Tibial nerve (tissue), 4 donors: ENCODE measurements at regions not wholly inside any gene's neighbourhood (a gene's known extent, or its start where the extent isn't known, plus 50 kb on each side); places are given as distances from the start of the nearest gene placed in this dataset.
"Not testable (repeated sequence)": the region's sequence is repeated elsewhere in the genome, so short reads cannot be mapped to it uniquely, and the experiment has no call there.

ENCODE experiments used
- DNase-seq, 2 donors: peaks; one replicate each; pipeline ENCODE4 v3.0.0-alpha.2; 2019; ENCODE audit warnings: low spot score in 2 of 2
- H3K27ac ChIP-seq, 4 donors: fragments of 200-600 bp; sonication (generic) in 3 of 4; one replicate each; pipeline ENCODE4 v1.5.1; 2017 to 2019; ENCODE audit warnings: mild to moderate bottlenecking in 1 of 4
- H3K27me3 ChIP-seq, 2 donors: fragments of 200-600 bp; sonication (generic) in 1 of 2; one replicate each; pipeline versions ENCODE4 v1.5.1 to v1.6.0; 2017 to 2019
- H3K36me3 ChIP-seq, 3 donors: fragments of 200-600 bp; sonication (generic); one replicate each; pipeline ENCODE4 v1.5.1; 2018 to 2019
- H3K4me1 ChIP-seq, 4 donors: fragments of 200-600 bp; sonication (generic) in 3 of 4; one replicate each; pipeline ENCODE4 v1.5.1; 2017 to 2019
- H3K4me3 ChIP-seq, 4 donors: fragments of 200-600 bp; sonication (generic) in 3 of 4; one replicate each; pipeline ENCODE4 v1.5.1; 2017 to 2019; ENCODE audit warnings: mild to moderate bottlenecking in 1 of 4, moderate library complexity in 1 of 4
- H3K9me3 ChIP-seq, 4 donors: fragments of 200-600 bp; sonication (generic) in 3 of 4; one replicate each; pipeline ENCODE4 v1.5.1; 2017 to 2019
- EP300 ChIP-seq, 2 donors: sonication (generic); formaldehyde crosslinking; IDR thresholded peaks; one replicate each; pipeline ENCODE4 v1.6.1; 2017; ENCODE audit warnings: antibody characterized with exemption in 2 of 2, mild to moderate bottlenecking in 1 of 2
- POLR2A ChIP-seq, 2 donors: fragments of 450-650 bp; IDR thresholded peaks; one replicate each; pipeline ENCODE4 v1.6.1; 2017; ENCODE audit warnings: antibody characterized with exemption in 2 of 2, mild to moderate bottlenecking in 2 of 2, moderate library complexity in 2 of 2
- WGBS, 2 donors: methylation state at CpG; one replicate each; pipeline ENCODE4 v1.1.5; 2018; 5-methylcytosine and 5-hydroxymethylcytosine counted together
- TF ChIP-seq, protein P1 (sequence below), 5 experiments: fragments of 200-600 bp in 3 of 5; fragments of 450-650 bp in 2 of 5; sonication (generic) in 3 of 5; IDR thresholded peaks; one replicate each; pipeline ENCODE4 v1.5.1; 2016 to 2019; ENCODE audit warnings: antibody characterized with exemption in 5 of 5, mild to moderate bottlenecking in 3 of 5, moderate library complexity in 2 of 5

DNA sequence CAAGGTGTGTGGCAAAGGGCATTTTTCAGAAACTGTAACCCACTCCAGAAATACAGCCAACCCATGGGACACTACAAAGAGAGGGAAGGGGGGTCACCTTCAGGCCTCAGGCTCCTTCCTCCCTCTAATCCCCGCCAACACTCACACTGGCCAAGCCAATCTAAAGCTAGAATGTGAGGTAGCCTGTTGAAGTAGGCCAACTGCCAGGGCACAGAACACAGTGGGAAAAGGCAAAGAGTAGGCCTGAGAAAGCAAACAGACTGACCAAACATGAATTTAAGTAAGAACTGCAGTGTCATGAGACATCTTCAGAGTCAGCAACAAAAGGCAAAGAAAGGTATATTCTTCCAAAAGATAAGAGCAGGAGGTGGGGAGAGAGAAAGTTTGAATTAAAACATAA, 289.0 kb downstream of the HNRNPD start:
- DNase-seq, result no peak
- TF ChIP-seq EP300 (IDR thresholded peaks at IDR 0.05), result no peak
- TF ChIP-seq POLR2A (IDR thresholded peaks at IDR 0.05), result no peak
- TF ChIP-seq, protein P1, sequence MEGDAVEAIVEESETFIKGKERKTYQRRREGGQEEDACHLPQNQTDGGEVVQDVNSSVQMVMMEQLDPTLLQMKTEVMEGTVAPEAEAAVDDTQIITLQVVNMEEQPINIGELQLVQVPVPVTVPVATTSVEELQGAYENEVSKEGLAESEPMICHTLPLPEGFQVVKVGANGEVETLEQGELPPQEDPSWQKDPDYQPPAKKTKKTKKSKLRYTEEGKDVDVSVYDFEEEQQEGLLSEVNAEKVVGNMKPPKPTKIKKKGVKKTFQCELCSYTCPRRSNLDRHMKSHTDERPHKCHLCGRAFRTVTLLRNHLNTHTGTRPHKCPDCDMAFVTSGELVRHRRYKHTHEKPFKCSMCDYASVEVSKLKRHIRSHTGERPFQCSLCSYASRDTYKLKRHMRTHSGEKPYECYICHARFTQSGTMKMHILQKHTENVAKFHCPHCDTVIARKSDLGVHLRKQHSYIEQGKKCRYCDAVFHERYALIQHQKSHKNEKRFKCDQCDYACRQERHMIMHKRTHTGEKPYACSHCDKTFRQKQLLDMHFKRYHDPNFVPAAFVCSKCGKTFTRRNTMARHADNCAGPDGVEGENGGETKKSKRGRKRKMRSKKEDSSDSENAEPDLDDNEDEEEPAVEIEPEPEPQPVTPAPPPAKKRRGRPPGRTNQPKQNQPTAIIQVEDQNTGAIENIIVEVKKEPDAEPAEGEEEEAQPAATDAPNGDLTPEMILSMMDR (IDR thresholded peaks at IDR 0.05), result no peak
- 76 to 83% methylated on average over 1 of the region's 1 CpG for WGBS, 2 donors
- H3K4me3 ChIP-seq, result no peak overlapping the region
- H3K9me3 ChIP-seq, result no peaks in the 10 kb centered on the region
- no peak overlapping the region for H3K27ac ChIP-seq
- H3K27me3 ChIP-seq, result no peaks in the 10 kb centered on the region
- H3K36me3 ChIP-seq, result no peaks in the 10 kb centered on the region
- no peaks in the 10 kb centered on the region for H3K4me1 ChIP-seq

DNA sequence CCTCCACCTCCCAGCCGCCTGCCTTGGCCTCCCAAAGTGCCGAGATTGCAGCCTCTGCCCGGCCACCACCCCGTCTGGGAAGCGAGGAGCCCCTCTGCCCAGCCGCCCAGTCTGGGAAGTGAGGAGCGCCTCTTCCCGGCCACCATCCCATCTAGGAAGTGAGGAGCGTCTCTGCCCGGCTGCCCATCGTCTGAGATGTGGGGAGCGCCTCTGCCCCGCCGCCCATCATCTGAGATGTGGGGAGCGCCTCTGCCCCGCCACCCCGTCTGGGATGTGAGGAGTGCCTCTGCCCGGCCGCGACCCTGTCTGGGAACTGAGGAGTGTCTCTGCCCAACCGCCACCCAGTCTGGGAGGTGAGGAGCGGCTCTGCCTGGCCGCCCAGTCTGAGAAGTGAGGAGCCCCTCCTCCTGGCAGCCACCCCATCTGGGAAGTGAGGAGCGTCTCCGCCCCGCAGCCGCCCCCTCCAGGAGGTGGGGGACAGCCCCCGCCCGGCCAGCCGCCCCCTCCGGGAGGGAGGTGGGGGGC, 296.3 kb downstream of the HNRNPD start:
- H3K36me3 ChIP-seq, result not testable (repeated sequence)

DNA sequence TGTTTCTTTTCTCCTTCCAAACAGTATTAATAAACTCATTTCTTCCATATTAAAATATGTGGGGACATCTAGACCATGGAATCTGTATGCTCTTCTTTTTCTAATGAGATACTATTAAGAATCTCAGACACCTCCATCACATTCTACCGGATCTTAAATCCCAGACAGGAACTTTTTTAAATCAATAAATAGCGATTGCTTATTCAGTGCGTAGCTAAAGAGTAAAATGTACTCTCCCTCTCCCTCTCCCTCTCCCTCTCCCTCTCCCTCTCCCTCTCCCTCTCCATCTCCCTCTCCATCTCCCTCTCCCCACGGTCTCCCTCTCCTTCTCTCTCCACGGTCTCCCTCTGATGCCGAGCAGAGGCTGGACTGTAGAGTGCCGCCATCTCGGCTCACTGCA, 297.0 kb downstream of the HNRNPD start:
- no peak for DNase-seq
- Histone ChIP-seq H3K27me3 (no peaks in the 10 kb centered on the region), H3K27ac (no peak overlapping the region), H3K4me3 (no peak overlapping the region), H3K36me3 (no peaks in the 10 kb centered on the region), H3K4me1 (no peaks in the 10 kb centered on the region), H3K9me3 (no peaks in the 10 kb centered on the region)
- 84 to 93% methylated on average over 8 of the region's 8 CpGs for WGBS, 2 donors
- TF ChIP-seq, protein P1 (IDR thresholded peaks at IDR 0.05), result no peak
- TF ChIP-seq EP300 (IDR thresholded peaks at IDR 0.05) (no peak), POLR2A (IDR thresholded peaks at IDR 0.05) (no peak)

More for the DNA sequence above, 296.3 kb downstream of the HNRNPD start:
- not testable (repeated sequence) for H3K4me1 ChIP-seq, H3K4me3 ChIP-seq, H3K9me3 ChIP-seq, H3K27ac ChIP-seq, H3K27me3 ChIP-seq, DNase-seq
- WGBS, 2 donors, result 84 to 90% methylated on average over 9 to 22 of the region's 31 CpGs

DNA sequence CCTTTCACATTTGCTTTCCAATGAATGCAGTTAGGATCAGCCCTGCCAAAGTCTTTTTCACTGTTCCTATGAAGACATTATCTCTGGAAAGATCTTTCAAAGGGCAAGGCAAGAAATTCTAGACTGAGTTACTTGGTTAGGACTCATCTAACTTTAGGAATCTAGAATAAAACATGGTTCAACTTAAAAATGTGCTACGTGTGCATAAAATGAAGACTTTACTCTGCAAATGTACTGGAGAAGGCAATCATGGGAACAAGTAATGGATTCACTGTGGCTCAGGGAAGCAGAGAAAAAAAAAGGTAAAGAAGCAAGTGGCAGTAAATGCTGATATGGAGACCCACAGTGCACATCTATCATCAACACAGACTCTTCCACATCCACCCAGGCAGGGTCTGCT, 297.4 kb downstream of the HNRNPD start:
- no peaks in the 10 kb centered on the region for H3K27me3 ChIP-seq
- H3K9me3 ChIP-seq, result no peaks in the 10 kb centered on the region
- H3K4me3 ChIP-seq, result no peak overlapping the region
- no peak for DNase-seq
- no peaks in the 10 kb centered on the region for H3K36me3 ChIP-seq
- no peak overlapping the region for H3K27ac ChIP-seq
- 74 to 80% methylated on average over 1 of the region's 1 CpG for WGBS, 2 donors
- H3K4me1 ChIP-seq, result no peaks in the 10 kb centered on the region
- TF ChIP-seq POLR2A (IDR thresholded peaks at IDR 0.05), result no peak
- TF ChIP-seq EP300 (IDR thresholded peaks at IDR 0.05), result no peak
- TF ChIP-seq, protein P1 (IDR thresholded peaks at IDR 0.05), result no peak

DNA sequence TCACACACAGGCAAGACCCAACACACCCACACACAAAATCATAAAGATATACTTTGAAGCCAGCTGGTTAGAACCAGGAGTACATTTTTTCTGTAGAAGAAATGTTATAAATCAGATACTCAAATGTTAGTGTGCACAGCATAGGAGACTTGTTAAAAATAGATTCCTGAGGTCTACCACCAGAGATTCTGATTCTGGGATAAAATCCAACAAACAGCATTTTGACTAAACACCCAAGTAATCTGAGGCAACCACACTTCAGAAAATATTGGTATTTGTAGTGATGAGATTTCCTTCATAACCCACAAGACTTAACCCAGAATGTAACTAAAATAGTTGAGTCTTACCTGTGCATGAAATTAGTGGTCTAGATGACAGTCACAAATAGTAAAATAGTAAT, 301.8 kb downstream of the HNRNPD start:
- H3K9me3 ChIP-seq, result no peaks in the 10 kb centered on the region
- no peak for DNase-seq
- H3K4me3 ChIP-seq, result no peak overlapping the region
- H3K4me1 ChIP-seq, result no peaks in the 10 kb centered on the region
- no peak overlapping the region for H3K27ac ChIP-seq
- TF ChIP-seq, protein P1 (IDR thresholded peaks at IDR 0.05), result no peak
- TF ChIP-seq EP300 (IDR thresholded peaks at IDR 0.05), result no peak
- no peak for TF ChIP-seq POLR2A (IDR thresholded peaks at IDR 0.05)
- H3K36me3 ChIP-seq, result no peaks in the 10 kb centered on the region
- H3K27me3 ChIP-seq, result no peaks in the 10 kb centered on the region
